IPS-NIHi11 (cell line): ENCODE measurements at regions not wholly inside any gene's neighbourhood (a gene's known extent, or its start where the extent isn't known, plus 50 kb on each side); places are given as distances from the start of the nearest gene placed in this dataset.
"Not testable (repeated sequence)": the region's sequence is repeated elsewhere in the genome, so short reads cannot be mapped to it uniquely, and the experiment has no call there.

Experiments
- DNase-seq: peaks from one replicate; pipeline ENCODE4 v3.0.0; 2012; ENCODE audit warnings: mixed read lengths, low spot score

- not testable (repeated sequence) for DNase-seq
Observed at GRCh38 chr4:49154308-49155103, 168.4 kb downstream of the CWH43 start.

DNA sequence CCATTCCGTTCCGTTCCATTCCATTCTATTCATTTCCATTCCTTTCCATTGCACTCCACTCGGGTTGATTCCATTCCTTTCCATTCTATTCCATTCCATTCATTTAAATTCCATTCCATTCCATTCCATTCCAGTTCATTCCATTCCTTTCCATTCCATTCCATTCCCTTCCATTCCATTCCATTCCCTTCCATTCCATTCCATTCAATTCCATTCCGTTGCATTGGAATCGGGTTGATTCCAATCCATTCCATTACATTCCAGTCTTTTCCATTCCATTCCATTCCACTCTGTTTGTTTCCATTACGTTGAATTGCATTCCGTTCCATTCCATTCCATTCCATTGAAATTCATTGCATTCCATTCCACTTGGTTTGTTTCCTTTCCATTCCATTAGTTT is 169.2 kb downstream of the CWH43 start:
- not testable (repeated sequence) for DNase-seq

DNA sequence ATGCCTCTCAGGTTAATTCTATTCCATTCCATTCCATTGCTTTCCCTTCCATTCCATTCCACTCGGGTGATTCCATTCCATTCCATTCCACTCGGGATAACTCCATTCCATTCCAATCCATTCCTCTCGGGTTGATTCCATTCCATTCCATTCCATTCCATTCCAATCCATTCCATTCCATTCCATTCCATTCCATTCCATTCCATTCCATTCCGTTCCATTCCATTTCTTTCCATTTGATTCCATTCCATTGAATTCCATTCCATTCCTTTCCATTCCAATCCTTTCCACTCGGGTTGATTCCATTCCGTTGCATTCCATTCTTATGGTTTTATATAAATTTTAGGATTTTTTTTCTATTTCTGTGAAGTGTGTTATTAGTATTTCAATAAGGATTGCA is 170.2 kb downstream of the CWH43 start:
- not testable (repeated sequence) for DNase-seq

DNA sequence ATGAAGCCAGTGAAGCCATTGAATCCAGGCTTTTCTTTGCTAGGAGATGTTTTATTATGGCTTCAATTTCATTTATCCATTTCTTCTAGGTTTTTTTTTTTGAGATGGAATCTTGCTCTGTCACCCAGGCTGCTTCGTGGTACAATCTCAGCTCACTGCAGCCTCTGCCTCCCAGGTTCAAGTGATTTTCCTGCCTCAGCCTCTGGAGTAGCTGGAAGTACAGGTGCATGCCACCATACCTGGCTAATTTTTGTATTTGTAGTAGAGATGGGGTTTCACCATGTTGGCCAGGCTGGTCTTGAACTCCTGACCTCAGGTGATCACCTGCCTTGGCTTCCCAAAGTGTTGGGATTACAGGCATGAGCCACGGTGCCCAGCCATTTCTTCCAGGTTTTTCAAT is 171.6 kb downstream of the CWH43 start:
- DNase-seq, result not testable (repeated sequence)

DNA sequence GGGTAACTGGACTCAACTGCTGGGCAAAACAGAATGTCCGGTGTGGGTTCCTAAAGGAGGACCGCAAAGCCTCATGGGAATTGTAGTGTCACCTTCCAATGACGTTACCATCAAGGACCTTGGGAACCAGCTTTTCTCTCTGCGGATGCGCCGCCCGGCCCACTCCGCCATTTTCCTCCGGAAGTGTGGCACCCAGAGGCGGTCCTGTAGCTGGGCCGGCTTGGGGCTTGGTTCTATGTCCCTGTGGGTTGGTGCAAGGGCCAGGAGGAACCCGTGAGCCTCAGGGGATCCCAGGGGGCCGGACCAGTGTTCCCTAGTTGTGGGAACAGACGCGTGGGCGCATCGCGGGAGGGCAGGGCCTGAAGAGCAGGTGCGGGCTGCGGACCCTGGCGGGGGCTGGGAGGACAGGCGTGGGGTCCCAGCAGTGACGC is 175.1 kb downstream of the CWH43 start:
- not testable (repeated sequence) for DNase-seq

DNA sequence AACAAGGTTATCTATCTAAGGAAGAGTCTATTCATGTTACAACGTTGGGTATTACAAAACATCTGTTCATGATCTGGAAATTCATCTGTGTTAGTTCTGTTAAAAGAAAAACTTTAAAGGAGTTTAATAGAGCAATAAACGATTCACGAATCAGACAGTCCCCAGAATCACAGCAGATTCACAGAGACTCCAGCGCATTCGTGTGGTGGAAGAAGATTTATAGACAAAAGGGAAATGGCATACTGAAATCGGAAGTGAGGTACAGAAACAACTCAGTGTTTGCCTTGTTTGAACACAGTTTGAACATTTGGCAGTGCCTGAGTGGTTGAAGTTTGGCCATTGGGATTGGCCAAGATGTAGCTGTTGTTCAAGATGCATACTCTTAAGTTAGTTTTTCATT is 178.8 kb downstream of the CWH43 start:
- DNase-seq, result not testable (repeated sequence)

DNA sequence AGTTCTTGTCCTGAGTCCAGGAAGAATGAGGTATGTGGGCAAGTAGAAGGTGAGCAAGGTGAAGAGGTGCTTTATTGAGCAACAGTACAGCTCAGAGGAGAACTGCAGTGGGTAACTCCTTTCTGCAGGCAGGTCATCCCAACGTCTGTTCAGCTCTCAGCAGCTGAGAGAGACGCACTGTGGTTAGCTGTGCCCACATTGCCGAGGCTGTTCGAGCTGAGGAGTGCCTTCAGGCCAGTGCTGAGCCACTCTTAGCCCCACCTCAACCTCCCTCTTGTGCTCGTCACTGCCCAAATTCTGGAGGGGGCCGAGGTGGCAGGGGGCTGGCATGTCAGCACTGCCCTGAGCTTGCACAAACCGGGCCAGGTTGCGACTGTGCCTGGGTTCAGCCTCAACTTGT is 191.8 kb downstream of the CWH43 start:
- not testable (repeated sequence) for DNase-seq

DNA sequence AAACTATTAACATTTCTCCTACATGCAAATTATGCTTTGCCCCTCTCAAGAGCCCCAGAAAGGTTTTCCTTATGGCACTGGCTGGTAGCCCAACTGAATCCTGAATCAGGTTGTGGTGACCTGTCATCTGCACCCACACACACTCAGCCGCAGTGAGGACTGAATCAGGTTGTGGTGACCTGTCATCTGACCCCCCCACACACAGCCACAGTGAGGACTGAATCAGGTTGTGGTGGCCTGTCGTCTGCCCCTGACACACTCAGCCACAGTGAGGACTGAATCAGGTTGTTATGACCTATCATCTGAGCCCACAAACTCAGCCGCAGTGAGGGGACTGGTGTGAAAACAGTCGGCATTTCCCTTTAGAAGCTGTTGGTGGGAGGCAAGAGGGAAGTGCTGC is 195.0 kb downstream of the CWH43 start:
- DNase-seq, result not testable (repeated sequence)

DNA sequence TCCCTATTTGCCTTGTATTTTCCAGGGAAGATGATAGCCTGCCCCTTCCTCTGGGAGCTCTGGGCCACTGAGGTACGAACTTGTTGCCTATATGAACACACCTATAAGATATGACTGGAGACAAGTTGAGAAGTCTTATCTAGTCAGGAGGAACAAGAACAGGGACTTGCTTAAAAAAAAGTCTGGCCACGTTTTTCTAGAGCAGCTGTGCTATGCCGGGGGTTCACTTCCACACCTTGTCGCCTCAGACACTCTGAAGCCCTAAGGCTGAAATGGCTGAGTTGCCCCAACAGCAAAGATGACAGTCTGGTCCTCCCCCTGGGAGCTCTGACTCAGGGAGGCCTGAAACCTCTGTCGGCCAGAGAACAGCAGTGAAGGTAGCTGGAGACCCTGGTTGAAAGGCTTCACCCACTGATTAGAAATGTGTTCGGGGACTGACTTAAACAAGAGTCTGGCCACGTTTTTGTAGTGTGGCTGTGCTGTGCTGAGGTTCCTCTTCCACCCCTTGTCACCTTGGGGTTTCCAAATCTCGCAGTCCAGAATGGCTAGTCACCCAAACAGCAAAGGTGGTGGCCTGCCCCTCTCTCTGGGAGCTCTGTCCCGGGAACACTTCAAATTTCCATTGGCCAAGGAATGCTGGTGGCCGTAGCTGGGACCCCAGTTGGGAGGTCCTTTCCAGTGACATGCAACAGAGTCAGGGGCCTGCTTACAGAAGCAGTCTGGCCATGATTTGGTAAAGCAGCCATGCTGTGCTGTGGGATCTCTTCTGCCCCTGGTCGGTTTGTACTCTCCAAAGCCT is 225.5 kb downstream of the CWH43 start:
- not testable (repeated sequence) for DNase-seq

DNA sequence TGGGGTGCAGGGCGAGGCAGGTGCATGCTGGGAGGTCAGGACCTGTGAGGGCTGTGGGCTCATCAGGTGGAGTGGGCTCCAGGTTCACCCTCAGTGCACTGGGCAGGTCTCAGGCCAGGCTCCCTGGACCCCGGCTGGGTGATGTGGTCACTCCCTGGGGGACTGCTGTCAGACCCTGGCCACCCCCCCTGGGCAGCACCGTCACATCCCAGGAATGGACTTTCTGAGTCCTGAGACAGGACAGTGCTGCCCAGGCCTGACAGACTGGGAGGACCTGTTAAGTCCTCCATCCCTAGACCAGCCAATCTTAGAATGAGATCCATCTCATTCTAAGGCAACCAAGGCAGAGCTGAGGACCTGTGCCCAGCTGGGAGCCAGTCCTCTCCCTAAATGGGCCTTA is 227.2 kb downstream of the CWH43 start:
- not testable (repeated sequence) for DNase-seq

- not testable (repeated sequence) for DNase-seq
Observed at GRCh38 chr4:49213750-49214149, 227.7 kb downstream of the CWH43 start.

DNA sequence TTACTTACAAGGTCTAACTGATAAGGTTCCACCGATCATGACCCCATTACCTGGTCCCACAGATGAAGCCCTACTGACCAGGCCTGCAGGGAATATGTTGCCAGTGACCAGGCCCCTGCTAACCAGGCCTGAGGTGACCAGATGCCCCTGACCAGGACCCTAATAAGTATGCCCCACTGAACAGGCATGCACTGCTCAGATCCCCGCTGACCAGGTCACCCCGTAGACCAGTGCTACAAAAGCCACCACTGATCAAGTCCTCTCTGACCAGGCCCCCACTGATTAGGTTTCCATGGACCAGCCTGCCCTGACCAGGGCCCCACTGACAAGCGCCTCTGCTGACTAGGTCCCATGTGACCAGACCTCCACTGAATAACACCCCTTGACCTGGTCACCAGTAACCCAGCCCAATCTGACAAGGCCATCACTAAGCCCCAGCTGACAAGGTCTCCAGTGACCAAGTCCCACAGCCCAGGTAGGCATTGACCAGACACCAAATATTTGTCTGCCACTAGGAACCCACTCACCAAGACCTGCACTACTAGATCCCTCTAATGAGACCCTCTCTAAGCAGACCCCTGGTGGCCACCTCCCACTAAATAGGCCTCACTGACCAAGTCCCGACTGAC is 228.5 kb downstream of the CWH43 start:
- not testable (repeated sequence) for DNase-seq

DNA sequence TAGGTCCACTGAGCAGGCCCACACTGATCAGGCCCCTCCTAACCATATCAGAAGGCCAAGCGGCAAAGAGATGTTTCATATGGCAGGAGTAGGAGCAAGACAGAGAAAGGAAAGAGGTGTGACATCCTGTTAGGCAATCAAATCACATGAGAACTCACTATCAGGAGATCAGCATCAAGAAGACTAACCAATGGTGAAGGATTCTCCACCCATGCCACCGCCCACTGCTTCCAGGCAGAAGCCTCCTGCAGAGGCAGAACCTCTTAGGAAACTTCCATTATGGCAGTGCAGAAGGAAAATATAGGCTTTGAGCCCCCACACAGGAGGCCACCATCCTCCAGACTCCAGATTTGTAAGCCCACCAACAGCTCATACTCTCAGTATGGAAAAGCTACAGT is 229.0 kb downstream of the CWH43 start:
- DNase-seq, result not testable (repeated sequence)

DNA sequence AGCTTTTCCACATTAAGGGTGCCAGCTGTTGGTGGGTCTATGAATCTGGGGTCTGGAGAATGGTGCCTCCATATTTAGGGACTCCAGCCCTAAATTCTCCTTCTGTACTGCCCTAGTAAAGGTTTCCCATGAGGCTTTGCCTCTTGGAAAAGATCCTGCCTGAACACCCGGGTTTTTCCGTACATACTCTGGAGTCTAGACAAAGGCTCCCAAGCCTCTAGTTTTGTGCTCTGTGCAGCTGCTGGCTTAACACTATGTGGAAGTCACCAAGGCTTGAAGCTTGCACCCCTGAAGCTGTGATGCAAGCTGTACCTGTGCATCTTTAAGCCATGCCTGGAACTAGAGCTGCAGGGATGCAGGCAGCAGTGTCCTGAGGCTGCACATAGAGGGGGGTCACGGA is 230.5 kb downstream of the CWH43 start:
- not testable (repeated sequence) for DNase-seq

DNA sequence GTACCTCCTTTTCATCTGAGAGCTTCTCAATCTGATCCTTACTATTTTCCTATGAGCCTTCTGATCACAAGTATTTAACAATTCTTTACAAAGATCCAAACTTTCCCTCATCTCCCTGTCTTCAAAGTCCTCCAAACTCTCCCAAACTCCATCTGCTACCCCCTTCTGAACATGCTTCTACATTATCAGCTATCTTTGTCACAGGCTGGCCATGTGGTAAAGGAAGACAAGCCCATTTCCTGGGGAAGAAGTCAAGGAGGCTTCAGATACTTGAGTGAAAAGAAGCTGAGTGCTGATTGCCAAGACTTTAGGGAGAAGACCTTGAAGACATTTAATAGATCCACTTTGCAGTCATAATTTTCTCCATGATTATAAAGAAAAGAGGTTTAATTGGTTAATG is 231.4 kb downstream of the CWH43 start:
- no peak for DNase-seq

DNA sequence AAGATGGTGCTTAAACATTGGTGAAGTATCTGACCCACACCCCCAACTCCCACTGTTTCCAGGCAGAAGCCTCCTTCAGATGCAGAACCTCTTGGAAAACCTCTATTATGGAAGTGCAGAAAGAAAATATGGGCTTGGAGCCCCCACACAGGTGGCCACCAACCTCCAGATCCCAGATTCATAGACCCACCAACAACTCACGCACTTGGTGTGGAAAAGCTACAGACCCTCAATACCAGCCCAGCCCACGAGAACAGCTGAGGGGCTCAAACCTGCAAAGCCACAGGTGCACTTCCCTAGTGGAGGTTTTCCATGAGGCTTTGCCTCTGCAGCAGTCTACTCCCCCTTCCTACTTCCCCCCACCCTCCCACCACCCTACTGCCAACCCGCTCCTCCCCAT is 232.0 kb downstream of the CWH43 start:
- not testable (repeated sequence) for DNase-seq

DNA sequence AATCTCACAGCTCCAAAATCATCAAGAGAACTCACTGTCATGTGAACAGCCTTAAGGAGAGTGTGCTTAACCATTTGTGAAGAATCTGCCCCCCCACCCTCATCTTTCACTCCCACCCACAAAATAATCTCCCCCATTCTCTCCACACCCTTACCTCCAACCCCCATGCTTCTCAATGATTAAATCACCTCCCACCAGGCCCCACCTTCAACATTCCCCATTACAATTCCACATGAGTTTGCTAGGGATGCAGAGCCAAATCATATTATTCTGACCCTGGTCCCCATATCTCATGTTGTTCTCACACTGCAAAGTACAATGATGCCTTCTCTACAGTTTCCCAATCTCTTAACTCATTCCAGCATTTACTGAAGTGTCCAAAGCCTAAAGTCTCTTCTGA is 232.9 kb downstream of the CWH43 start:
- DNase-seq, result not testable (repeated sequence)

- DNase-seq, result not testable (repeated sequence)
Observed at GRCh38 chr4:49219489-49220225, 233.6 kb downstream of the CWH43 start.

GRCh38 chr4:49221209-49221608 is 235.1 kb downstream of the CWH43 start:
- DNase-seq, result no peak

GRCh38 chr4:49222810-49223209 is 236.7 kb downstream of the CWH43 start:
- DNase-seq, result not testable (repeated sequence)

GRCh38 chr4:49226216-49226866 is 240.3 kb downstream of the CWH43 start:
- DNase-seq, result not testable (repeated sequence)
